Choroid plexus epithelial cell (primary cell): ENCODE measurements at regions not wholly inside any gene's neighbourhood (a gene's known extent, or its start where the extent isn't known, plus 50 kb on each side); places are given as distances from the start of the nearest gene placed in this dataset.
A peak's percentile ranks its signal among the peaks of the same experiment; 100 is the strongest.

Experiments
- DNase-seq: peaks from one replicate; pipeline ENCODE4 v3.0.0-alpha.2; 2010; ENCODE audit warnings: low read depth
- H3K4me3 ChIP-seq: 2 replicates; pipeline ENCODE4 v1.5.1; 2011; ENCODE audit warnings: low read depth, mild to moderate bottlenecking, control low read depth, low read length, moderate library complexity
- TF ChIP-seq, protein P1 (sequence below): conservative IDR thresholded peaks from 2 replicates; pipeline ENCODE4 v1.5.1; 2011; ENCODE audit warnings: low read depth, mild to moderate bottlenecking, control low read depth, inconsistent platforms, low read length, moderate library complexity

DNA sequence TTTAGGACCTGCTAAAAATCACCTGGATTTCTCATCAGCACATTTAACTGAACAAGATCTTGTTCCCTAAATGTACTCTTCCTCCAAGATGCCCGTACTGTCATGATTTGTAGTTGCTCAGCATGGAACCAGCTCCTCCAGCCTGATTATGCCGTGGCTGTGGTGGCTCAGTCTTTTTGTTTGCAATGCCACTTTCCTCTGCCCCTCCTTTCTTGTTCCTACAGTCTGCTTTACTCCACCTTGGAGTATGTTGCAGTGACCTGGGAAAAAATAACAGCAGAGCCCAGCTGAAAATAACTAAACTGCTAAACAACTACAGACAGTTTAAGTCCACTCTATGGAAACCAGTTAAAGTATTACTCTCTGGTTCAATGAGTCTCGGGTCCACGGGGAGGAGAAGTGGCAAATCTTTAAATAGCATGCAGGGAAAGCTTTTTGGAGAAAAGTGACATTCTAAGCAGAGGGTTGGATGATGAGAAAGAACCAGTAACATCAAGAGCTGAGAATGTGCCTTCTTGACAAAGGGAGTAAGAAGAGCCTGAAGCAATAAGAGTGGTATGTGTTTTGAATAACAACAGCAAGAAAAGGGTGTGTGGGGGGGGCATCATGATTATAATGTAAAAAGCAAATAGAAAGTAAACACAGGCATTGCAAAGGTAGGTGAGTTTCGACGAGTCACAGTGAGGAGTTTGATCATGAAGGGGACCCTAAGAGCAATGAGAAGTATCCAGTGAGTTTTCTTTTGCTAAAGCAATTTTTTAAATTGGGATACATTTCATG is 225.7 kb downstream of the TMX3 start:
- no peak for DNase-seq
- H3K4me3 ChIP-seq, result no peak overlapping the region
- TF ChIP-seq, protein P1, sequence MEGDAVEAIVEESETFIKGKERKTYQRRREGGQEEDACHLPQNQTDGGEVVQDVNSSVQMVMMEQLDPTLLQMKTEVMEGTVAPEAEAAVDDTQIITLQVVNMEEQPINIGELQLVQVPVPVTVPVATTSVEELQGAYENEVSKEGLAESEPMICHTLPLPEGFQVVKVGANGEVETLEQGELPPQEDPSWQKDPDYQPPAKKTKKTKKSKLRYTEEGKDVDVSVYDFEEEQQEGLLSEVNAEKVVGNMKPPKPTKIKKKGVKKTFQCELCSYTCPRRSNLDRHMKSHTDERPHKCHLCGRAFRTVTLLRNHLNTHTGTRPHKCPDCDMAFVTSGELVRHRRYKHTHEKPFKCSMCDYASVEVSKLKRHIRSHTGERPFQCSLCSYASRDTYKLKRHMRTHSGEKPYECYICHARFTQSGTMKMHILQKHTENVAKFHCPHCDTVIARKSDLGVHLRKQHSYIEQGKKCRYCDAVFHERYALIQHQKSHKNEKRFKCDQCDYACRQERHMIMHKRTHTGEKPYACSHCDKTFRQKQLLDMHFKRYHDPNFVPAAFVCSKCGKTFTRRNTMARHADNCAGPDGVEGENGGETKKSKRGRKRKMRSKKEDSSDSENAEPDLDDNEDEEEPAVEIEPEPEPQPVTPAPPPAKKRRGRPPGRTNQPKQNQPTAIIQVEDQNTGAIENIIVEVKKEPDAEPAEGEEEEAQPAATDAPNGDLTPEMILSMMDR, result no peak

DNA sequence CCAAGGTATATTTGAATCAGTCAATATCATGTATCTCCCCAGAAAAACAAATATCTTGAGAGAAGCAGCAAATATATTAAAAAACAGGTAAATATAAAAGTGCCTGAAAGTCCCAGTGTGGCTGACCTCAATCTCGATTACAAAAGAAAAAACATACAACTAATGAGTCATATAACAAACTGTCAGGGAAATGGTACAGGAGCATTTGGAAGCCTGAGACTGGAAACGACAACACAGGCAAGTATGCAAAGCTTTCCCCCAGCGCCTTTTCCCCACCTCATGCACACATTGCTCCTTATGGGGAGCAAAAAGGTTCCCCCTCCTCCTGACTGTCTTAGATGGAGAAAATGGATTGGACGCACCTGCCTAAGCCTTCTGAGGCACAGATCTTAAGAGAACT is 230.7 kb downstream of the TMX3 start:
- no peak overlapping the region for H3K4me3 ChIP-seq
- peak; percentile 58 for DNase-seq

DNA sequence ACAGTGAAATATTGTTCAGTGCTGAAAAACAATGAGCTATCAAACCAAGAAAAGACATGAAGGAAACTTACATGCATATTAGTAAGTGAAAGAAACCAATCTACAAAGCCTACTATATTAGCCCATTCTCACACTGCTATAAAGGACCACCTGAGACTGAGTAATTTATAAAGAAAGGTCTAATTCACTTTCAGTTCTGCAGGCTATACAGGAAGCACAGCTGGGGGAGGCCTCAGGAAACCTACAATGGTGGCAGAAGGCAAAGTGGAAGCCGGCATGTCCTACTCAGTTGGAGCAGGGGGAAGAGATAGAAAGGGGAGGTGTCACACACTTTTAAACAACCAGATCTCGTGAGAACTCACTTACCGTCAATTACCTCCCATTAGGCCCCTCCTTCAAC is 232.1 kb downstream of the TMX3 start:
- DNase-seq, result no peak
- TF ChIP-seq, protein P1, result no peak
- no peak overlapping the region for H3K4me3 ChIP-seq

More for the DNA sequence above, 230.7 kb downstream of the TMX3 start:
- TF ChIP-seq, protein P1, result no peak

DNA sequence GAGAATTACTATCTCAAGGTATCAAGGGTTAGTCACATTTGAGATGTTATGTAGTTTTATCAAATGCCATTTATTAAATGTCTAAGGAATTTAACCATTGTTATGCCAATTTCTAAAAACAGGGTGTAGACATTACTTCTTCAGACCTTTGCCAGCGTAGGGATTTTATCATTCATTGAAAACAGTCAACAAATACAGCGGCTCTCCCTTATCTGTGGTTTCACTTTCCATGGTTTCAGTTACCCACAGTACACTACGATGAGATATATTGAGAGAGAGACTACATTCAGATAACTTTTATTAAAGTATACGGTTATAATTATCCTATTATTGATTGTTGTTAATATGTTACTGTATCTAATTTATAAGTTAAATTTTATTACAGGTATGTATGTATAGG is 234.7 kb downstream of the TMX3 start:
- DNase-seq, result no peak
- TF ChIP-seq, protein P1, result no peak

DNA sequence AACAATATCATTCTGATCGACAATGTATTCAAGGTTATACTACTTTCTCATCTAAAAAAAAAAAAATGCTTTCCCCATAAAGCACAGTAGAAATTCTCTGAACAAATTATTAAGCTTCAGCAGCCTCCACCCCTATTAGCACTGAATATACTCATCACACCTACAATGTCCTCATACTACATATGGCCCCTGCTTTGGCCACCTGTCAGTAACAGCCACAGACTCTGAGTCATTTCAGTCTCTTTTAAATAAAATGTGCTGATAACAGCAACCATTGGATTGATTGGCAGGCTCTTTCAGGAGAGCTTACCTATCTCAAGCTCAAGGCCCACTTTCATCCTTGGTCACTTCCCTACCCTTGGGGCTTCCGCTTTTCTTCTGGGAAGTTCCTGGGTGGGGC is 236.7 kb downstream of the TMX3 start:
- DNase-seq, result no peak
- TF ChIP-seq, protein P1, result no peak
- no peak overlapping the region for H3K4me3 ChIP-seq

More for the DNA sequence above, 234.7 kb downstream of the TMX3 start:
- no peak overlapping the region for H3K4me3 ChIP-seq

DNA sequence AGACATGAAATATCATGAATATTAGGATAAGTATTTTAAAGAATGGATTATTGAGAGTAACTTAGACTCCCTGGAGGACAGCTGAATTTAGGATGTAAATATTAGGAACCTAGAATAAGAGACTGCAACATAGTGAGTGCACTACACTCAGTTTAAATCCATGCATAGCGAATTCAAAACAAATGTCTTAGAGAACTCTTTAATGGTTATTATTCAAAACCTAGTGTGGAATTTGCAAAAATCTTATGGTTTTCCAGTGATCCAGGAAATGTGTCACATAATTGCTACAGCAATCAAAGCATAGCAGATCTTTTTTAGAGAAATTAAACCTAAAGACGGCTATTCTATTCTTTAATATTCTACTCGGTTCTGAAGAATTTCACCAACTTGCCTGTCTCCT is 239.0 kb downstream of the TMX3 start:
- no peak overlapping the region for H3K4me3 ChIP-seq
- DNase-seq, result no peak
- TF ChIP-seq, protein P1, result no peak

DNA sequence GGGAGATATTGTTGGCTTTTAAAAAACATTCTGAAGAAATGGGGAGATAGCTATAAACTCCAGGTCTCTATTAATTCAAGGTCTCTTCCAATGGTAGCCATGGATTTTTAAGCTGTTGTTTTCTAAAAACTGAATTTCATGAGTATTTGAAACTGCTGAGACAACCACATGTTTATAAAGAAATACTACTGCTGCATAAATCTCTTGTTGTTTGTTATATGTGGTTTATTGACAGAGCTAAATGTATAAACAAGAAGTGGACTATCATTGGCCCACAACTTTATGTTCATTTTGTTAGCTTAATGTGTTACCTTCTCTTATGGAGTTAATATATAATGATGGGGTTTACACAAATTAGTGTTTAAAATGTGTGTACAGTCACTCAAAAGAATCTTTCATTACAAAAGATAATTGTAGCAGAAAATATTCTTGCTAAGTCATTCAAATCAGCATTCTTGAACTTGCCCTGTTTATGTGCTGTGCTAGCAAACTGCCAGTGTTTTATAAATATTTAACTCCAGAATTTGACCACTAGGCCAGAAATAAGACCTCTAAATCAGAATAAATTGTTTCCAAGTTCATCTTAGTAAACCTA is 242.1 kb downstream of the TMX3 start:
- DNase-seq, result no peak
- TF ChIP-seq, protein P1, result no peak
- H3K4me3 ChIP-seq, result no peak overlapping the region
